Hepatocyte (in vitro differentiated cells): ENCODE measurements at regions not wholly inside any gene's neighbourhood (a gene's known extent, or its start where the extent isn't known, plus 50 kb on each side); places are given as distances from the start of the nearest gene placed in this dataset.

Source experiments
- DNase-seq: peaks from one replicate; pipeline ENCODE4 v3.0.0-alpha.2; 2016; ENCODE audit warnings: low spot score
- H2AFZ ChIP-seq: fragments of 200-600 bp; sonication (generic); 2 replicates; pipeline ENCODE4 v1.6.0; 2016; ENCODE audit warnings: antibody characterized with exemption, mild to moderate bottlenecking
- H3K27ac ChIP-seq: fragments of 200-600 bp; sonication (generic); 2 replicates; pipeline ENCODE4 v1.5.1; 2016; ENCODE audit warnings: mild to moderate bottlenecking
- H3K27me3 ChIP-seq: fragments of 200-600 bp; sonication (generic); 2 replicates; pipeline ENCODE4 v1.6.1; 2016
- H3K36me3 ChIP-seq: fragments of 200-600 bp; sonication (generic); replicated peaks from 2 replicates; pipeline ENCODE4 v1.5.1; 2016; ENCODE audit warnings: low read depth; ENCODE audit not compliant: insufficient read depth
- H3K4me1 ChIP-seq: fragments of 200-600 bp; sonication (generic); 2 replicates; pipeline ENCODE4 v1.5.1; 2016; ENCODE audit warnings: mild to moderate bottlenecking, moderate library complexity; ENCODE audit not compliant: insufficient read depth
- H3K4me2 ChIP-seq: fragments of 200-600 bp; sonication (generic); 2 replicates; pipeline ENCODE4 v1.6.0; 2016
- H3K4me3 ChIP-seq: fragments of 200-600 bp; sonication (generic); 2 replicates; pipeline ENCODE4 v1.5.1; 2016; ENCODE audit warnings: mild to moderate bottlenecking
- H3K79me2 ChIP-seq: fragments of 200-600 bp; sonication (generic); 2 replicates; pipeline ENCODE4 v1.6.0; 2017; ENCODE audit warnings: mild to moderate bottlenecking
- H3K9me2 ChIP-seq: fragments of 200-600 bp; sonication (generic); replicated peaks from 2 replicates; pipeline ENCODE4 v1.6.0; 2017; ENCODE audit warnings: mild to moderate bottlenecking; ENCODE audit not compliant: insufficient read depth
- H3K9me3 ChIP-seq: fragments of 200-600 bp; sonication (generic); 2 replicates; pipeline ENCODE4 v1.5.1; 2016; ENCODE audit warnings: low read depth, mild to moderate bottlenecking
- H4K20me1 ChIP-seq: fragments of 200-600 bp; sonication (generic); 2 replicates; pipeline ENCODE4 v1.6.0; 2016; ENCODE audit warnings: mild to moderate bottlenecking; ENCODE audit not compliant: insufficient read depth, poor library complexity, severe bottlenecking
- CTCF ChIP-seq: fragments of 200-600 bp; sonication (generic); IDR thresholded peaks from 2 replicates; pipeline ENCODE4 v1.5.1; 2016; ENCODE audit warnings: antibody characterized with exemption, mild to moderate bottlenecking; ENCODE audit not compliant: poor library complexity
- EZH2 ChIP-seq: fragments of 200-600 bp; sonication (generic); IDR thresholded peaks from 2 replicates; pipeline ENCODE4 v1.6.1; 2016; ENCODE audit warnings: antibody characterized with exemption, mild to moderate bottlenecking, borderline replicate concordance
- EZH2phosphoT487 ChIP-seq: fragments of 200-600 bp; sonication (generic); IDR thresholded peaks from one replicate; pipeline ENCODE4 v1.6.1; 2018; ENCODE audit warnings: antibody characterized with exemption, mild to moderate bottlenecking, low read depth, moderate library complexity; ENCODE audit not compliant: unreplicated experiment, severe bottlenecking
- WGBS: methylation state at CpG from one replicate; pipeline ENCODE4 v1.1.6; 2016; ENCODE audit warnings: low lambda C conversion rate; ENCODE audit errors: missing lambda C conversion rate; 5-methylcytosine and 5-hydroxymethylcytosine counted together

- no peak overlapping the region for H3K27ac ChIP-seq
- H2AFZ ChIP-seq = no peak overlapping the region
- H3K27me3 ChIP-seq = no peaks in the 10 kb centered on the region
- H3K4me2 ChIP-seq = no peak overlapping the region
- DNase-seq = no peak
- H3K79me2 ChIP-seq = no peaks in the 10 kb centered on the region
- 52% methylated on average over 4 of the region's 4 CpGs for WGBS
- no peak for TF ChIP-seq EZH2
- no peak for TF ChIP-seq CTCF
- TF ChIP-seq EZH2phosphoT487 = no peak
- H4K20me1 ChIP-seq = no peaks in the 10 kb centered on the region
- no peaks in the 10 kb centered on the region for H3K36me3 ChIP-seq
- no peaks in the 10 kb centered on the region for H3K9me2 ChIP-seq
- H3K4me3 ChIP-seq = no peak overlapping the region
- H3K9me3 ChIP-seq = no peaks in the 10 kb centered on the region
- peaks cover 8% of the 10 kb centered on the region for H3K4me1 ChIP-seq
Measured at GRCh38 chr7:20267482-20267881, 50.3 kb upstream of the MACC1 start.

DNA sequence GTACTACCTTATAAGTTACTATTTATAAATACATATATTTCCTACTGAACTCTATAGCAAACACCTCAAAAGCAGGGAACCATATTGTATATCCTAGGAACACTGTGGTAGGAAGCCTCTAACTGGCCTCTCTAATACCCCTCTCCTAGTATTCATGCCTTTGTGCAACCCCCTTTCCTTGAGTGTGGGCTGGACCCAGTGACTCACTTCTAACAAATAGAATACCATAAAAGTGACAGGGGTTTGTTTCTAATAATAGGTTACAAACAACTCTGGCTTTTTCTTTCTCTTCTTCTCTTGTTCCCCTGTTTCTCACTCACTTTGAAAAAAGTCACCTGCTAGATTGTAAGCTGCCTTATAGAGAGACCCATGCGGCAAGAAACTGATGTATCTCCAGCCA lies 51.6 kb upstream of the MACC1 start:
- no peaks in the 10 kb centered on the region for H3K36me3 ChIP-seq
- H3K9me2 ChIP-seq = no peaks in the 10 kb centered on the region
- H3K27me3 ChIP-seq = no peaks in the 10 kb centered on the region
- 100% methylated on average over 1 of the region's 1 CpG for WGBS
- H3K9me3 ChIP-seq = no peaks in the 10 kb centered on the region
- DNase-seq = no peak
- H3K4me2 ChIP-seq = no peak overlapping the region
- no peaks in the 10 kb centered on the region for H4K20me1 ChIP-seq
- H3K4me3 ChIP-seq = no peak overlapping the region
- H3K27ac ChIP-seq = peak overlapping the region; percentile 18
- H3K4me1 ChIP-seq = peaks cover 8% of the 10 kb centered on the region
- H3K79me2 ChIP-seq = no peaks in the 10 kb centered on the region
- no peak for TF ChIP-seq EZH2phosphoT487
- no peak for TF ChIP-seq EZH2
- TF ChIP-seq CTCF = no peak
- no peak overlapping the region for H2AFZ ChIP-seq

DNA sequence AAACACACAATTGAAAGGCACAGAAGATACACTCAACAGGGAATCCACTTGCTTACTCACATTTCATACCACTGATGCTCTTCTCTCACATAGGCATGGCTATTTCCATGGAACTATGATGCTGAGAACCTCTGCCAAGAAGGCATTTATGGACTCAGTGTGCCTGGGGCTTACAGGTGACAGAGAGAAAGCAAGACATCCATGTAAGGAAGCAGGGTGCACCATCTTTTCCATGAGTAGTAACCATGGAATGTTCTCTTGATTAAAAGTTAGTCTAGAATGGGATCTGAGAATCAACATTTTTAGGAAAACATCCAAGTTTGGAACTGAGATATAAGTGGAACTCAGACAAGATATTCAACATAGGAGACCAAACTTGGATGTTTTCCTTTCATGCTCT lies 52.5 kb upstream of the MACC1 start:
- no peak overlapping the region for H2AFZ ChIP-seq
- H3K9me2 ChIP-seq = no peaks in the 10 kb centered on the region
- no peak overlapping the region for H3K27ac ChIP-seq
- TF ChIP-seq EZH2 = no peak
- no peak for TF ChIP-seq EZH2phosphoT487
- no peak for TF ChIP-seq CTCF
- H3K4me3 ChIP-seq = no peak overlapping the region
- H4K20me1 ChIP-seq = no peaks in the 10 kb centered on the region
- no peak overlapping the region for H3K4me2 ChIP-seq
- no peaks in the 10 kb centered on the region for H3K79me2 ChIP-seq
- peaks cover 8% of the 10 kb centered on the region for H3K4me1 ChIP-seq
- no peaks in the 10 kb centered on the region for H3K27me3 ChIP-seq
- H3K36me3 ChIP-seq = no peaks in the 10 kb centered on the region
- H3K9me3 ChIP-seq = no peaks in the 10 kb centered on the region
- DNase-seq = no peak

DNA sequence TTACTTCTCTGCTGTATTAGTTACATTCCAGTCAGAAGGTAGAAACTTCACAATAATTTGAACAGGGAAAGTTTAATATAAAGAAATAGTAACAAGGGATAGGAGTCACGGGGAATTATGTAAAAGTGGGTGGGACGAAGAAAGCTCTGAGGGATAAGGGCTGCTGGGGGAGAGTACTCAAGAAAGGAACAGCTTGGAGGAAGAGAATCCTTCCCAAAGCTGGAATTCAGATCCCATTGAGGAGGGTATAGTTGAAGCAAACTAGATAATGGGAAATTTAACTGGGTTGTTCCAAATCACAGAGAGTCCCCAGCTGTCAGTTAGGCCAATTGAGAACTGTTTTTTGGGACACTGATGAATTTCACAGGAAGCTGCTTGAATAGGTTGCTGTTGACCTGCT lies 53.2 kb upstream of the MACC1 start:
- no peaks in the 10 kb centered on the region for H3K27me3 ChIP-seq
- no peaks in the 10 kb centered on the region for H3K79me2 ChIP-seq
- no peak overlapping the region for H3K27ac ChIP-seq
- DNase-seq = no peak
- no peaks in the 10 kb centered on the region for H3K36me3 ChIP-seq
- no peak overlapping the region for H2AFZ ChIP-seq
- H3K9me2 ChIP-seq = no peaks in the 10 kb centered on the region
- no peaks in the 10 kb centered on the region for H4K20me1 ChIP-seq
- WGBS = 93% methylated on average over 2 of the region's 2 CpGs
- no peak overlapping the region for H3K4me2 ChIP-seq
- H3K4me3 ChIP-seq = no peak overlapping the region
- TF ChIP-seq EZH2phosphoT487 (no peak), CTCF (no peak), EZH2 (no peak)
- no peaks in the 10 kb centered on the region for H3K9me3 ChIP-seq
- peaks cover 8% of the 10 kb centered on the region for H3K4me1 ChIP-seq
